Stomach (tissue), 8 donors: ENCODE measurements at regions not wholly inside any gene's neighbourhood (a gene's known extent, or its start where the extent isn't known, plus 50 kb on each side); places are given as distances from the start of the nearest gene placed in this dataset.

ENCODE experiments used
- DNase-seq, 2 donors: peaks; one replicate each; pipeline versions ENCODE4 v3.0.0 to v3.0.0-alpha.2; 2013 to 2019
- H3K27ac ChIP-seq, 5 donors: fragments of 200-600 bp in 4 of 5; sonication (generic) in 4 of 5; one replicate each; pipeline ENCODE4 v1.5.1; 2013 to 2019; ENCODE audit warnings: mild to moderate bottlenecking in 1 of 5, moderate library complexity in 1 of 5
- H3K27me3 ChIP-seq, 3 donors: fragments of 200-600 bp; sonication (generic); one replicate each; pipeline ENCODE4 v1.5.1; 2017 to 2019; ENCODE audit warnings: mixed run types in 1 of 3
- H3K36me3 ChIP-seq, 4 donors: fragments of 200-600 bp; sonication (generic); 1 replicate in 3 of 4; 2 replicates in 1 of 4; pipeline ENCODE4 v1.5.1; 2016 to 2019
- H3K4me1 ChIP-seq, 4 donors: fragments of 200-600 bp; sonication (generic); one replicate each; pipeline ENCODE4 v1.5.1; 2016 to 2019
- H3K4me3 ChIP-seq, 4 donors: fragments of 200-600 bp; sonication (generic) in 3 of 4; one replicate each; pipeline ENCODE4 v1.5.1; 2016 to 2019; ENCODE audit warnings: mild to moderate bottlenecking in 1 of 4
- H3K9me3 ChIP-seq, 4 donors: fragments of 200-600 bp; sonication (generic); one replicate each; pipeline ENCODE4 v1.5.1; 2016 to 2019
- CTCF ChIP-seq, 7 experiments: fragments of 450-650 bp in 4 of 7; fragments of 200-600 bp in 3 of 7; sonication (generic) in 3 of 7; IDR thresholded peaks; one replicate each; pipeline ENCODE4 v1.5.1; 2016 to 2019; ENCODE audit warnings: antibody characterized with exemption in 7 of 7, control low read depth in 2 of 7, mild to moderate bottlenecking in 1 of 7
- EP300 ChIP-seq: sonication (generic); formaldehyde crosslinking; IDR thresholded peaks from one replicate; pipeline ENCODE4 v1.6.1; 2017; ENCODE audit warnings: antibody characterized with exemption
- POLR2A ChIP-seq, 4 donors: fragments of 450-650 bp; IDR thresholded peaks; one replicate each; pipeline ENCODE4 v1.6.1; 2016; ENCODE audit warnings: antibody characterized with exemption in 4 of 4, control low read depth in 2 of 4, mild to moderate bottlenecking in 1 of 4, moderate library complexity in 1 of 4
- POLR2AphosphoS5 ChIP-seq, 3 donors: sonication (generic); formaldehyde crosslinking; IDR thresholded peaks; one replicate each; pipeline ENCODE4 v1.6.1; 2016; ENCODE audit warnings: antibody characterized with exemption in 3 of 3
- WGBS, 5 donors: extraction: QIAGEN DNeasy Blood & Tissue Kit in 3 of 5; methylation state at CpG; one replicate each; pipeline versions ENCODE4 v1.1.5 to v1.1.7; 2013 to 2018; 5-methylcytosine and 5-hydroxymethylcytosine counted together
- intact Hi-C: fragments of 100-400 bp; cut with DNase I; formaldehyde crosslinking; loops from one replicate; pipeline ENCODE4 v1.15.1; 2023; ENCODE audit warnings: low total_unique reads
- donor health status: healthy with polysubstance abuse.
- donor health status: Bipolar disorder and iron deficiency.
- donor health status: healthy.

GRCh38 chr11:115820026-115820425, 315.8 kb upstream of the CADM1 start:
- intact Hi-C loops = no loop called here
- H3K36me3 ChIP-seq = no peaks in the 10 kb centered on the region
- H3K4me1 ChIP-seq = no peaks in the 10 kb centered on the region
- DNase-seq = no peak
- WGBS, 5 donors = 78 to 92% (median 88%) methylated on average over 1 of the region's 1 CpG
- no peak overlapping the region for H3K27ac ChIP-seq
- no peaks in the 10 kb centered on the region for H3K27me3 ChIP-seq
- TF ChIP-seq POLR2A (IDR thresholded peaks at IDR 0.05) (no peak), EP300 (no peak), CTCF (IDR thresholded peaks at IDR 0.05) (no peak), POLR2AphosphoS5 (IDR thresholded peaks at IDR 0.05) (no peak)
- no peak overlapping the region for H3K4me3 ChIP-seq
- peaks cover 0 to 19% (median 8%) of the 10 kb centered on the region in 4 donors for H3K9me3 ChIP-seq

GRCh38 chr11:115819014-115819413, 314.8 kb upstream of the CADM1 start:
- intact Hi-C loops = no loop called here
- no peak for TF ChIP-seq POLR2A (IDR thresholded peaks at IDR 0.05)
- no peak for TF ChIP-seq POLR2AphosphoS5 (IDR thresholded peaks at IDR 0.05)
- TF ChIP-seq EP300 = no peak
- no peak for TF ChIP-seq CTCF (IDR thresholded peaks at IDR 0.05)
- no peaks in the 10 kb centered on the region for H3K36me3 ChIP-seq
- no peaks in the 10 kb centered on the region for H3K27me3 ChIP-seq
- no peak overlapping the region for H3K27ac ChIP-seq
- DNase-seq = no peak
- WGBS, 5 donors = 54 to 73% (median 67%) methylated on average over 3 of the region's 3 CpGs
- no peaks in the 10 kb centered on the region for H3K4me1 ChIP-seq
- H3K4me3 ChIP-seq = no peak overlapping the region
- H3K9me3 ChIP-seq = peaks cover 0 to 19% (median 8%) of the 10 kb centered on the region in 4 donors

GRCh38 chr11:115817844-115818468, 313.7 kb upstream of the CADM1 start:
- H3K9me3 ChIP-seq = peaks cover 0 to 19% (median 7%) of the 10 kb centered on the region in 4 donors
- intact Hi-C loops = no loop called here
- WGBS, 5 donors = 47 to 58% (median 47%) methylated on average over 6 of the region's 6 CpGs

GRCh38 chr11:115808351-115808940, 304.2 kb upstream of the CADM1 start:
- WGBS, 5 donors = 63 to 87% (median 77%) methylated on average over 3 of the region's 3 CpGs
- no peaks in the 10 kb centered on the region for H3K36me3 ChIP-seq
- peaks cover 8 to 36% (median 35%) of the 10 kb centered on the region in 4 donors for H3K9me3 ChIP-seq
- no peak for DNase-seq
- H3K4me1 ChIP-seq = no peaks in the 10 kb centered on the region
- TF ChIP-seq POLR2AphosphoS5 (IDR thresholded peaks at IDR 0.05) (no peak), EP300 (no peak), POLR2A (IDR thresholded peaks at IDR 0.05) (no peak), CTCF (IDR thresholded peaks at IDR 0.05) (no peak)
- no peak overlapping the region for H3K4me3 ChIP-seq
- no peak overlapping the region for H3K27ac ChIP-seq
- no peaks in the 10 kb centered on the region for H3K27me3 ChIP-seq
- intact Hi-C loops = no loop called here

More at GRCh38 chr11:115817844-115818468, 313.7 kb upstream of the CADM1 start:
- no peak for DNase-seq
- Histone ChIP-seq H3K36me3 (no peaks in the 10 kb centered on the region), H3K4me1 (no peaks in the 10 kb centered on the region), H3K27ac (no peak overlapping the region), H3K27me3 (no peaks in the 10 kb centered on the region), H3K4me3 (no peak overlapping the region)
- TF ChIP-seq EP300 (no peak), POLR2AphosphoS5 (IDR thresholded peaks at IDR 0.05) (no peak), POLR2A (IDR thresholded peaks at IDR 0.05) (no peak), CTCF (IDR thresholded peaks at IDR 0.05) (no peak)
